ENCODE measurements at regions not wholly inside any gene's neighbourhood (a gene's known extent, or its start where the extent isn't known, plus 50 kb on each side); places are given as distances from the start of the nearest gene placed in this dataset.

DNA sequence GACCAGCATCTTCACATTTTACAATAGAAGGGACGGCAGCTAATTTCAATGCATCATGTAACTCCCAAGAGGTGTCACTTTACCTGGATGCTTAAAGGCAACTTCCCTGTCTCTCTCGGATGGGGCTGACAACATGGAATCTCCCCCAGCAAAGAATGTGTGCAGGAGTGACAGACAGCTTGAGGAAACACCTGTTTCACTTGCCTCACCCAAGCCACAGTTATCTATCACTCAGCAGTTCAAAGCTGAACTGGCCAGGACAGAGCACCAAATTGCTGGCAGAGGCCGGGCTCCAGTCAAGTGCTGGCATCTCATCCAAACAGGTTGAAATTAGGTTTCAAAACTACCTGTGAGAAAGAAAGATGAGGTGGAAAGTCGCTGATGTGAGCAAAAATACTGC lies 538.0 kb upstream of the PLXNA2 start:
- no peak for DNase-seq

DNA sequence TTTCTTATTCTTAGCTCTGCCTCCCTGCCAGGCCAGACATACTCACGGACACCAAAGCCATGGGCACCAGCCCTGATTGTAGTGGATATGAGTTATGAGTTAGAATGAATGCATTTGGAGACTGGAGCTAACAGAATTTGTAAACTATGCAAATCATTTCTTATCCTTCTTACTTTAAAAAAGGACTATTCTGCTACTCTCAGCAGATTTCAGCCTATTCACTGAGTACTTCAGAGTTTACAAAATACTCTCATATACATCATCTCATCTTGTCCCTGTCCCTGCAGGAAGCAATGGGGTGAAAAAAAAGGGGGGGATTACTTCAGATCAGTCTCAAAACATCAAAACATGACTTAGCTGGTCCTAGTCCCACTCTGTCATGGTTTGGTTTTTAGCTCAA lies 541.4 kb upstream of the PLXNA2 start:
- DNase-seq, result no peak

DNA sequence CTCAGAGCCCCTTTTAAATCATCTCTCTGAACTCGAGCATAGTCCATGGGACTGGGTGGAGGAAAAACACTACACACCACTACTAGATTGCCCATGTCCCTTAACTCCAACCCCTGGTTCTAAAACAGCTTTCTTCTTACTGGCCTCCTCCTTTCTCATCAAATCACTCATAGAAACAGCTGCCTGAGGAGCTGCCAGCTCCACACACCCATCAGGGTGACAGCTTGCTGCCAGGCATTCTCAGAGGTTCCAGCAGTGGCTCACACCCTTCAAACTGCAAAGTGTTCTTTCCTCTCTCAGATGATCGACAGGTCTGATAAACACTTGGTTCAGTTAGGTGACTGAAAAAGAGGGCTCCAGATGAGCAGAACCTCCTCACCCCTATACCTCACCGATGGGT lies 543.0 kb upstream of the PLXNA2 start:
- DNase-seq, result no peak

DNA sequence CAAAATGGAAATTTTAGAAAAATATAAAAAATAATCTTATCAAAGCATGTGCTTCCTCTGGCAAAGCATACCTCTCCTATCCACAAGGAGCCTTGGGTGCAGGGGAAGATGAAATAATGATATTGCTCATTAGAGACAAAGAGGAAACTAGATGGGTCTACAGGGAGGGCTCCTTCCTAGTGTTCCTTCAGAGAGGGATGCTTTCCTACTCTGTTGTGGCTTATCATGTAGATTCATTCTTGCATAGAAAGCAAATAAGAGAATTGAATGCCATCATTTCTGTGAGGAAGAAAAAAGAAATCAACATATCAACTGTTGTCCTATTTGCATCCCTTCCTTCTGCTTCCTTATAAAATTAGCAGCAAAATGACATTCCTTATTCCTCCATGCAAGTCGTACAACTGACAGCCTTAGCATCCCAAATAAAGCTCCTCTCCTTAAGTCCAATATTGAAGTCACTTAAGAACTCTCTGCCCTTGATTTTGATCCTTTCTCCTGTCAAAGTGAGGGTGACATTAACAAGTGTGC lies 543.9 kb upstream of the PLXNA2 start:
- DNase-seq, result no peak

DNA sequence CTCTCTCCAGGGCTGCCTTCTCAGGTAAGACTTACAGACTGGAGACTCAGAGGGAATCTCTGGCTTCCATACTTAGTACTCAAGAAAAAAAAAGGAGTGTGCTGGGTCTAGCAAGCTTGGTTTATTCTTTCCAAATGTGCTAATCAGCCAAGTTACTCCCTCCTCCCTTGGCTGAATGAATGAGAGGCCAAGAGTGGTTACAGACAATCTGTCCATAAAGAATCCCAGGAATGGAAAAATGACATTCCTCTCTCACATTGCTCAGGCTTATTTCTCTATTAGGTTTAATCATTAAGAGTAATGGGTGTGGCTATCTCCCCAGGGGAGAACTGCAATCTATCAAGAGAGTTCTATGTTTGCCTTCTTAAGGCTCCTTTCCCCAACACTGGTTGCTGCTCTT lies 547.3 kb upstream of the PLXNA2 start:
- DNase-seq, result no peak

DNA sequence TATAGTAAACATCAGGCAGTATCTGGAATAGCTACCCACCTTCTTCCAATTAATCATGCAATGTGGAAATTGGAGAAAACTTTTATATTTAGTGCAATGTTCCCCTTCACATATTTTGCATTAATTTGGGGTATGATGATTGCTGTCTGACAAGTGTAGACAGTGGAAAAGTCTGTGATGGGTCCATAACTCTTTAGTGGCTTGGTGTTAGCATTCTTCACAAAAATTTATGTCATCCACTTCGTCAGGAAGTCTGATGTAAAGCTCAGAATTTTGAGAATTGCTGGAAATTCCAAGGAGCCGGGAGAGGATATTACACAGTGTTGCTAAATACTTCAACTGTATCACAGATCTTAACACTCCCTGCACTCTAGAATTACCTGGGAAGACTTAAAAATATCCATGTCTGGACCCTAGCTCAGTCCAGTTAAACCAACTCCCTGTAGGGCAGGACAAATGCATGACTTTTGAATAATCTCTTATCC lies 549.7 kb upstream of the PLXNA2 start:
- no peak for DNase-seq

DNA sequence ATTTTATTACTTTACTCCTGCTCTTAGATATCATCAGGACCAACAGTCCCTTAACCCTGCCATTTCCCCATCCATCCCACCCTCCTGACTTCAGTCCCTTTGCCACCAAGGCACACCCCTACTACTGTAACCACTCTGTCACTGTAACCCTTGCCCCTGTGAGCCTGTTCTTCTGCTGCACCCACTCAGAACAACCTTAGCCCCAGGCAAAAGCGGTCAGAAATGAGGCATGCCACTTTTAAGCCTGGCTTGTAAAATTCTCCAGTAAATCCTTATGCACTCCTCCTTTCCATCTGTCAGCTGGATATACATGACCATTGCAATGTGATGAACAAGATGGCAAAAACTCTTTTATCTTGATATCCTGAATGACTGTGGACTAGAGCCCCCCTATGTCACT lies 555.0 kb upstream of the PLXNA2 start:
- DNase-seq, result no peak

DNA sequence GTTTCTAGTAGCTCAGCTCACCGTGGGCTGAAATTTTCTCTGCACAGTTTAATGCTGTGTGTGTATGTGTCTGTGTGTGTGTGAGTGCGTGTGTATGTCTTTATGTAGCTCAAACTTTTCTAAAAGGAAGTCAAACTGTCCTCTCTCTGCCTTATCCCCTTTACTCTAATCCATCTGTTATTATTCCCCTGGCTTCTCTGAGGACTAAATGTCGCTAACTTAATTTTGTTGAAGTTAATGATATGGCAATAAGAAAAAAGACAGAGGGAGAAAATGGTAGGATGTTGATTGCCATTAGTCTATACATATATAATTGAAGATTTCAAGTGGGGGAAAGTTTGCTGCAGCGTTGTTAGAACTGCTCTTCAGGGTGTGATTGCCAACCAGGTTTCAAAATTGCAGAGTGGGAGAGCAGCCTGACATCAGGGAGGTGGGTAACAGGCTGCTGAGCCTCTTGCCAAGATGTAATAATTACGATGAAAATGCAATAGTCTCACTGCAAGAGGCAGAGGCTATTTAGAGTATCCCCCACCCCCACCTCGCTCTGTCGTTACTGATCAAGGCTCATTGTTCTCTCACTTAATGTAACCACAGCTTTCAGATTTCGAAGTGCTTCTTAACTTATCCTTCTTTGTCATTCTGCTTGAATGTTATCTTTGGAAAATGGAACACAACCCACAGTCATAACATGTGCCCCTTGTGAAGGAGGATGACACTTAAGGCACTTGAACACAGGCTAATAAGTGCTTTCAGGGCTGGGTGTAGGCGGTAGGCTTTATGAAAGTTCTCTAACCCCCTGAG lies 559.0 kb upstream of the PLXNA2 start:
- no peak for DNase-seq

DNA sequence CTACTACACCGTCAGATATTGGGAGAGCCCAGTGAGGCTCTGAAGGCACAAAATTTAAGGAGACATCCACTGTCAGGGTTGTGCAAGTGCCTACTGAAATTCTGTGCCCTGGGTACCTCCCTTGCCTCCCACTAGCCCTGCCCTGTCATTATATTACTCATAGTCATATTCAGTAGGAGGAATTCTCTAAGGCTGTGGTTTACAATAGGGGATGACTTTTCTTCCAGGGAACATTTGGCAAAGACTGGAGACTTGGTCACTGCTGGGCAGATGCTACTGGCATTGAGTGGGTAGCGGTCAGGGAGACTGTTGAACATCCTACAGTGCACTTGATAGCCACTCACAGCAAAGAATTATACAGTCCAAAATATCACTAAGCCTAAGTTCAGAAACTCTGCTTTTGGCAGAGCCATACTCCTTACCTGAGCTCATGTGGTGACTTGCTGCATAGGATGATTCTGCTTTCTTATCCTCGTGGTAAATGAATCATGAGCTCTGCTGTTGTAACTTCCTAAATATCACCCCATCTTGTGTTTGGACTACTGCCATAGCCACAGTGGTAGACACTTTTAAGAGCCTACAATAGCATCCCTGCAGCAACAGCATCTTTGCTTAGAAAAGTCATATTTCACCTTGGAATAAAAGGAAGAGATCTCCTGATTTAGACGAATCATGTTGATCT lies 563.4 kb upstream of the PLXNA2 start:
- DNase-seq, result no peak

DNA sequence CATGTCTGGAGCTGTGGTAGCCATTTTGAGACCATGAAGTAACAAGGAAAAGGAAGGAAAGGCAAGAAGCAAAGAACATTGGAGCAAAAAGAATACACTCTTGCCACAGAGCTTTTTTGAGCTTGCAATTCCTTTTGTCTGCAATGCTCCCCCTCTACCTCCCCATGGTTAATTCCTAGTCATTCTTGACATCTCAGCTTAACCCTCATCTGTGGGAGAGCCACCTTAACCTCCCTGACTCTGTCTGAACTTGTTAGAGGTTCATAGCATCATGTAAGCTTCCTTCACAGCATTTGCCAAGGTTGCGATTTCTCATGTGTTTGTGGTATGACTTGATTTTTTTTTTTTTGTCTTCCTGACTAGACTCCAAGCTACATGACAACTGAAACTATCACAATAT lies 564.1 kb upstream of the PLXNA2 start:
- DNase-seq, result no peak

DNA sequence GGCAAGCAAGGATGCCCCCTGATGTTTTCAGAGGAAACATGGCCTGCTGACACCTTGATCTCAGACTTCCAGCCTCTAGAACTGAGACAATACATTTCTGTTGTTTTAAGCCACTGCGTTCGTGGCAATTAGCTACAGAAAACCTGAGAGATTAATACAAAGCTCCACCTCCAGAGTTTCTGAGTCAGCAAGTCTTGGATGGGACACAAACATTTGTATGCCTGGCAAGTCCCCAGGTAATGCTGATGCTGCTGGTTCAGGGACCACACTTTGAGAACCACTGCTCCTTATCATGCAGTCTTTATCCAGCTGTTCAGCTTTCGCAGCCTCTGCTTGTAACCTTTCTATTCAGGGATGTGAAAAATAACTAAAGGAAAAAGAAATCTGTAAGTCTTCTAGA lies 565.7 kb upstream of the PLXNA2 start:
- no peak for DNase-seq

DNA sequence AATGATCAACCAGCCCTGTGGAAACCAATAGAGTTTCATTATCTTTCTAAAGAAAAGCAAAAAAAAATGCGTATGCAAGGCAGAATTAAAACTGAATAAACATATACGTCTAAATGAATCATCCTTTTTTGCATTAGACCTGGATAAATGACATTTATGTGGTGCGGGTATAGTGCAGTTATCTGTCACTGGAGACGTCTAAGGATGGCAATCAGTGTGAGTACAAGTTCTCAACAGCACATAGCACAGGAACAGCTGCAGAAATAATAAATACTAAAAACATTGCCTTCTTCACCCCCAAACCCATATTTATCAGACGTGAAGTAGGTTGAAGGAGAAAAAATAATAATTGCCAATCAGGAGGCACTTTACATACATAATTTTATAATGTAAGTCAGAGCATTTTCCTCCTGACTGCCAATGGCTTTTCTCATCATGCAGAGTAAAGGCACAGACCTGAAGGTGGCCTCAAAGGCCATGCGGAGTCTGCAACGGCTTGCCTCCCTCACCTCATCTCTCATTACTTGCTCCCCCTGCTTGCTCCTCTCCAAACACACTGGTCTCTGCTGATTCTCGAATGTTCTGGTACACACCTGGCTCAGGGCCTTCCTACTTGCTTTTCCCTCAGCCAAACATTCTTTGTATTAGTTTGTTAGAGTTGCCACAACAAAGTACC lies 574.7 kb upstream of the PLXNA2 start:
- no peak for DNase-seq

DNA sequence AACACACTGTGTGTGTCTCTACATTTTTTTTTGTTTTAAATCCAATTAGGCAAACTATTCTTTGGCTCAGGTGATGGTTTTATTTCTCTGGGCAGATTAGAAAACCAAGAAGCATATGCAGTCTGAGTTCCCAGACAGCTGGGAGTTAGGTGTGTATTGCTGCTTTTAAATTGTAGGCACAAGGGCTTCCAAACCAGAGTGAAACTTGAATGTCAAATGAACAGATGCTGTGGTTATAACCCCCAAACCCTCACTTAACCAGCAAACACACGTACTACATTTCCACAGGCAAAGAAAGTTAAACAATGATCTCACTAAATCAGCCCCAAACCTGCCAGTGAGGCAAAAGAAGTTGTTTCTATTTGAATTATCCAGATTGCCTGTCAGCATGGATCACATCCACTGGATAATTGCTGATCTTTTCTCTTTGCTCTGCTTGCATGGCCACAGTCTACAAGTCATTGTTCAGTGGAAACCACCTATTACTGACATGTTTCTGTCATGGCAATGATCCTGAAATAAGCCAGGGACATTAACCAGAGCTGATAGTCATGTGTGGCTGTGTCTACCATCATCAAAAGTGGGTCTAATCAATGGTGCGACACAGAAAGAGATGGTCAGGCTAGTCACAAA lies 576.5 kb upstream of the PLXNA2 start:
- no peak for DNase-seq

DNA sequence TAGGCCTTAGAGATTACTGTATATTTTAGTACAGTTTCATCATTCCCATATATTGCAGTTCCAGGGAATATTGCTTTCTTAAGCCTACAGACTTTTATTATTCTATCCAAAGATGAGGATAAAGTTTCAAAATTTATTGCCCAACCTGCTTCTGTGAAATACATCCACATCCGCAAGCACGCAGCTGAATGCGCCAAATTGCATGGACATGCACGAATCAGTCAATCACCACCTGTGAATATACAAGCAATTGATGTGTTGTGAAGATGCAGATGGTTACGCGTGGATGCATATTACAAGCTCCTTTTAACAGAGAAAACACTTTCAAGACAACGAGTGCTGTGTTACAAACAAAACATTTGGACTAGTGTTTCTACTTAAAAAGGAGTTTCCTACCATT lies 577.8 kb upstream of the PLXNA2 start:
- DNase-seq, result no peak

DNA sequence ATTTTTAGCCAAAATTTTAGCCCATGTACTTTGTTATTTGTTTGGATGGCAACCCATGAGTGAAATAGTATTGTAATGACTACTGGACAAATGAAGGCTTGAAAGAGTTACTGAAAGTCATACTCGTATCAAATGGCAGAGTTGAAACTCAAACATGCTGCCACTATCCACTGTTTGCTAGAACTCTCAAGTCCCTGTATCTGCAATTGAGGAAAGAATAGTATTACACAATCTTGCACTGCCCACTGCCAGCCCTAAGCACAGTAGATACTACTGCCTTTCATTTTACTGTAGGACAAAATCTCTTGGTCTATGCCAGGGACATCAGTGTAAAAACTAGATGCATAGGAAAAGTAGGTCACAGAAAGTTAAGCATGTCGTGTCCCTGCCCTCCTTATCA lies 581.1 kb upstream of the PLXNA2 start:
- no peak for DNase-seq

DNA sequence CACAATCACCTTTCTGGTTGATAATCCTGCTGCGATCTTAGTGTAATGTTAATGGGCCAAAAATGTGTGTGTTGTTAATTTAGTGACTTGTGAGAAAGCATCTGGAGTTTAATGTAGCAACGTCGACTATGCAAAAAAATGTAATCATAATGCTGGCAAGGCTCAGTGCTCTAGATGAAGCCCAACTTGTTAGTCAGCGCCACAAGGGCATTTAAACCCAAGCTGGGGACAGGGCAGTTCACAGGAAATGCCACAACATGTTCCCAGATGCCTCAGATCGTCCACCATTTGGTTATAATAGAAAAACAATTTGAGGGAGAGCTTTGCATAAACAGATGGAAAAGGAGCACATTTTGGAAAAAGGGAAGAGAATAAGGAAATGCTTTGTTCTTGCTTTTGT lies 585.4 kb upstream of the PLXNA2 start:
- no peak for DNase-seq

DNA sequence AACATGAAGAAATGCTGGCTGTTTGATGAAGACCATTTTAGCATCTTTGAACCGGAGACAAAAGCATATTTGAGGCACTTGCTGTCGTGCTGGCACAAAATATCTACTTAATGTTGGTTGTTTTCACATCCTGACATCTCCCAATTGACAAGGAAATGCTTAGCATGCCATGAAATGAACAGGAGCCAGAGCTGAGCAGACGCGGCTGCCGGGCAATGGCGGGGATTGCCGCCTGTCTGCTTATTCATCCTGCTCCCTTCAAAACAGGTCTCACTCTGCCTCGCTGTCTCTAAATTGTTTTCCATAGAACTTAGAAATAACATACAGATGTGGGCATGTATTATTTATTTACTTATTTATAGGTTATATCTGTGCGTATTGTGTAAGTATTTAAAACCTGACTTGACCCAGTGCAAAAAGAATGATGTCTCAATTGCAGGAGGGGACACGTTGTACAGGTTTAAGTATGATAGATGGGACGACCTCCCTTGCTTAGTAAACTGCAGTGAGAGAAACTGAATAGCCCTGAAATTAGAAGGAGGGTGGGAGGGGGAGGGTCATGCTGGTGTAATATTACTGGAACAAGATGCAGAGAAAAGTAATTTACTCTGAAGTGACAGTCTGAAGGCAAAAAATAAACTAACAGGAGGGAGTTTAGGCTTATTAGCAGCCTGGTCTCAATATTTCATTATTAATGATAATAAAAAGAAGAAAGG lies 590.4 kb upstream of the PLXNA2 start:
- DNase-seq, result no peak

DNA sequence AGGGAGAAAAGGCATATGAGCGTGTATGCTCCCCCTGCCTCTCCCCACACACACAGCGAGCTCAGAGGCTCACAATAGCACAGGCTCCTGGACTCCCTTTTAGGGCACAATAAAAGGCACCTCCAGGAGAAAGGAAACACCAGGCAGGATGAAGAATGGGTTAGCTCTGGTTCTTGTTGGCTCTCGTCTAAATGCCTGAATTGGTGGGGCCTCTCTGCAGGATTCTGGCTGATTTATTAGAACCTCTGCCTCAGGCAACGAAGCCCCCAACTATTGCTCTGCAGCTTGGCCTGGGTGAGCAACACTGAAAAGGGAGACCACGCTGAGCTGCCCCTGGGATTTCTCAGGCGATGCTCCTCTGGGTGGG lies 590.9 kb upstream of the PLXNA2 start:
- DNase-seq, result no peak

DNA sequence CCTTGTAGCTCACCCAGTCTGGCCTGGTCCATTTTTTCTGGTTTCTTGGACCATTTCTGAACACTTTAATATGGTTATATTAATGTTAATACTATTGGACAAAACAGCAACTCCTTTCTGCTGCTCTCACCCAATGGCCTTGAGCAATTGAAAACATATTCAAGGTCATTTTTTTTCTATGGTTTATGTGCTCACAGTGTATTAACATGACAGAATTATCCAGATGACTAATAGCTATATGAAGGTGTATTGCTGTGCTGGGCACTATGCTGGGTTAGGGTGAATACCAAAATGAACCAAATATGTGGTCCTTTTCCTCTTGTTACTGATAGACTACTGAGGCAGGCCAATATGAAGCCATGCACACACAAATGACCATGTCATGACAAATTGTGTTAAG lies 591.6 kb upstream of the PLXNA2 start:
- no peak for DNase-seq

DNA sequence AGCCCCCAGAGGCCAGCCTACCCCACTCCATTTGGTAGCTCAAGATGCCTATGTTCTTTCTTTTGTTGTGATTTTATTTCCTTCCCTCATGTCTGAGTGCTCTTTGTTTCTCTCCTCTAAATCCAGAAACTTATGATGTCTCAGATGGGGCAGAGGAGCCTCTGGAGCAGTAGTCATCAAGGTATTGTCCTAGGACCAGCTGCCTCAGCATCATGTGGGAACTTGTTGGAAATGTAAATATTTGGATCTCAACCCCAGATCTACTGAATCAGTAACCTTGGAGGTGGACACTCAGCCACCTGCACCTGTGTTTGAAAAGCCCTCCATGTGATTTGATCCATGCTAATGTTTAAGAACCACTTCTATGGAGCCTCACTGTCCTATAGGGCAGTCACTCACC lies 593.1 kb upstream of the PLXNA2 start:
- DNase-seq, result no peak

DNA sequence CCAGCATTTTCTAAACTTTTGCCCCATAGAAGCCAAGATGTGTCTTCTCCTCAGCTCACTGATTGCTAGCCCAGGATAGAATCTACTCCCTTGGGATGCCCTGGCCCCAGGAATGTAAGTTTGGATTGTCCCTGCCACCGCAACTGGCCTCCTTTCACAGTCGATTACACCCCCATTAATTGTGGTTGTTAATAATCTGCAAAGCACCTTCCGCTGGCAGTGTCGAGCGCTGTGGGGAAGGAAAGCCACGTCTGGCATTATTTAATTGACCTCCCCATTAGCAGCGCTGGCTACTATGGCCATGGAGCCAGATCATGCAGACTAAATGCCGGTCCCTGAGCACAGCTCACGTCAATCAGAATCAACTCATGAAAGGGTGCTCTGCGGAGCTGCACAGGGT lies 597.3 kb upstream of the PLXNA2 start:
- no peak for DNase-seq

DNA sequence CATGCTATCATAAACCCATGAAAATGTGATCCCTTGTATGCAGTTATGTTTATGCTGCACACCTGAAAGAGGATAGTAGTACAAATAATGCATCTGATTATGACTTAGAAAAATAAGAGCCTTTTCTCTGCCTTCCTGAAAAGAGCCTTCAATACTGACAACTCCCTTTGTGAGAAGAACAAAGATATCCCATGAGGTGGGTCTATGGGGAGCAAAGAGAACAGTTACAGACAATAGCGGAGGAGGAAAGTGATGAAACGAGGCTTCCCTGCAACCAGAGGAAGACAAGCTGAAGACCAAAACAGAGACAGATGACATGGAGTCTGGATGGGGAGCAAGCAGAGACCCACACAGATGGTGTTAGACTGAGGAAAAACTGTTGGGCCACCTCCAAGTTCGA lies 598.3 kb upstream of the PLXNA2 start:
- DNase-seq, result no peak
